Eye (tissue), 1 donor: ENCODE measurements at regions not wholly inside any gene's neighbourhood (a gene's known extent, or its start where the extent isn't known, plus 50 kb on each side); places are given as distances from the start of the nearest gene placed in this dataset.
"Not testable (repeated sequence)": the region's sequence is repeated elsewhere in the genome, so short reads cannot be mapped to it uniquely, and the experiment has no call there.

Source experiments
- DNase-seq: peaks from one replicate; pipeline ENCODE4 v3.0.0-alpha.2; 2015

- no peak for DNase-seq
Measured at GRCh38 chr20:4335722-4336121, 86.6 kb upstream of the ADRA1D start.

GRCh38 chr20:4332121-4332860 lies 83.2 kb upstream of the ADRA1D start:
- DNase-seq = no peak

GRCh38 chr20:4330011-4330410 lies 80.9 kb upstream of the ADRA1D start:
- no peak for DNase-seq

GRCh38 chr20:4329232-4329631 lies 80.1 kb upstream of the ADRA1D start:
- no peak for DNase-seq

- no peak for DNase-seq
Measured at GRCh38 chr20:4328541-4328940, 79.5 kb upstream of the ADRA1D start.

GRCh38 chr20:4327956-4328355 lies 78.9 kb upstream of the ADRA1D start:
- DNase-seq = no peak

- DNase-seq = no peak
Measured at GRCh38 chr20:4326195-4327065, 77.3 kb upstream of the ADRA1D start.

- no peak for DNase-seq
Measured at GRCh38 chr20:4325548-4326187, 76.6 kb upstream of the ADRA1D start.

GRCh38 chr20:4324611-4325243 lies 75.6 kb upstream of the ADRA1D start:
- DNase-seq = no peak

GRCh38 chr20:4322499-4322898 lies 73.4 kb upstream of the ADRA1D start:
- DNase-seq = no peak

GRCh38 chr20:4320291-4320690 lies 71.2 kb upstream of the ADRA1D start:
- no peak for DNase-seq

GRCh38 chr20:4318891-4319290 lies 69.8 kb upstream of the ADRA1D start:
- DNase-seq = no peak

- DNase-seq = not testable (repeated sequence)
Measured at GRCh38 chr20:4310616-4311015, 61.5 kb upstream of the ADRA1D start.

- DNase-seq = no peak
Measured at GRCh38 chr20:4306206-4306605, 57.1 kb upstream of the ADRA1D start.

GRCh38 chr20:4305091-4305490 lies 56.0 kb upstream of the ADRA1D start:
- DNase-seq = no peak

GRCh38 chr20:4304601-4305000 lies 55.5 kb upstream of the ADRA1D start:
- DNase-seq = no peak

- no peak for DNase-seq
Measured at GRCh38 chr20:4303136-4303535, 54.0 kb upstream of the ADRA1D start.

- DNase-seq = no peak
Measured at GRCh38 chr20:4300921-4301320, 51.8 kb upstream of the ADRA1D start.

- no peak for DNase-seq
Measured at GRCh38 chr20:4300401-4300800, 51.3 kb upstream of the ADRA1D start.

- DNase-seq = peak; percentile 1
Measured at GRCh38 chr20:4299773-4300172, 50.7 kb upstream of the ADRA1D start.

- no peak for DNase-seq
Measured at GRCh38 chr20:4299216-4299615, 50.1 kb upstream of the ADRA1D start.
